ENCODE measurements at regions not wholly inside any gene's neighbourhood (a gene's known extent, or its start where the extent isn't known, plus 50 kb on each side); places are given as distances from the start of the nearest gene placed in this dataset.

GRCh38 chr2:49254401-49254800 is 100.1 kb upstream of the FSHR start:
- TF ChIP-seq CTCF (IDR thresholded peaks at IDR 0.05) (no peak), POLR2AphosphoS5 (IDR thresholded peaks at IDR 0.05) (no peak)
